MCF 10A (cell line): ENCODE measurements at regions not wholly inside any gene's neighbourhood (a gene's known extent, or its start where the extent isn't known, plus 50 kb on each side); places are given as distances from the start of the nearest gene placed in this dataset.

Experiments
- BruUV-seq: library from RNA; stranded (reverse); fragments of 400-500 nt; replicated peaks from 2 replicates; lab custom pipeline; 2021; lab: Mats Ljungman, UMichigan
- CTCF ChIA-PET: fragments of 300-600 bp; sonication (Branson Sonifier 250); formaldehyde crosslinking; extraction: SDS; loops from one replicate; lab custom pipeline; 2021; ENCODE audit warnings: antibody characterized with exemption, inconsistent platforms; lab: Yijun Ruan, JAX
- POLR2A ChIA-PET: fragments of 300-600, 350-650 bp; sonication (Branson Sonifier 250); formaldehyde crosslinking; extraction: SDS; loops from one replicate; lab custom pipeline; 2020; ENCODE audit warnings: antibody characterized with exemption, inconsistent platforms; lab: Yijun Ruan, JAX
- DNase-seq: peaks from one replicate; pipeline ENCODE4 v3.0.0-alpha.2; 2018; ENCODE audit not compliant: unreplicated experiment
- H3K27ac Mint-ChIP-seq: one replicate; pipeline ENCODE4 v1.8.0; 2022; ENCODE audit warnings: mild to moderate bottlenecking, low read depth, mixed read lengths; ENCODE audit not compliant: unreplicated experiment
- H3K27me3 Mint-ChIP-seq: one replicate; pipeline ENCODE4 v1.8.0; 2022; ENCODE audit warnings: mixed read lengths; ENCODE audit not compliant: insufficient read depth, unreplicated experiment
- H3K36me3 Mint-ChIP-seq: one replicate; pipeline ENCODE4 v1.8.0; 2022; ENCODE audit warnings: mild to moderate bottlenecking, moderate library complexity, mixed read lengths; ENCODE audit not compliant: insufficient read depth, unreplicated experiment
- H3K4me1 Mint-ChIP-seq: one replicate; pipeline ENCODE4 v1.8.0; 2022; ENCODE audit warnings: mixed read lengths; ENCODE audit not compliant: insufficient read depth, unreplicated experiment
- H3K4me3 Mint-ChIP-seq: one replicate; pipeline ENCODE4 v1.8.0; 2022; ENCODE audit warnings: mild to moderate bottlenecking, moderate library complexity, mixed read lengths; ENCODE audit not compliant: unreplicated experiment
- H3K9me3 Mint-ChIP-seq: one replicate; pipeline ENCODE4 v1.8.0; 2022; ENCODE audit warnings: mixed read lengths; ENCODE audit not compliant: unreplicated experiment
- CTCF ChIP-seq: fragments of 200-600 bp; IDR thresholded peaks from one replicate; pipeline ENCODE4 v1.8.0; 2022; ENCODE audit warnings: antibody characterized with exemption, mild to moderate bottlenecking; ENCODE audit not compliant: unreplicated experiment
- intact Hi-C: fragments of 100-400 bp; cut with micrococcal nuclease; formaldehyde crosslinking; loops from 2 replicates; pipeline ENCODE4 v1.14.1; 2022

DNA sequence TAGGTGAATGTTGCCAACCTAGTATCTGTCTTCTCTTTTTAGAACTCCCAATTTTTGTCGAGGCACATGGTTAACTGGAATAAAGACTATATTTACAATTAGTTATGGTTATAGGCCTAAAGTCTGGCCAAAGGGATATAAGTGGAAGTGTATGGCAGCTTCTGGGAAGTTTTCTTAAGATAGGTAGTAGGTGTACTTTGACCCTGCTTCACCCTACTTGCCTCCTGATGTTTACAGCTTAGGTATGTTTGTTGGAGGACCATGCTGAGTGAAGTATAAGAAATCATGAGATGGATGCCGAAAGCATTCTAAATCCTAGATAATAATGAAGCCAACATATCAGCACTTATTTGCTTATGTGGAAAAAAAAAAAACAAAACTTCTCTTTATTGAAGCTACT, 272.1 kb downstream of the S1PR1 start:
- no peak for TF ChIP-seq CTCF
- ChIA-PET CTCF (interaction anchor here (0.6 to 2.0 kb wide), 4 partner anchors 10 to 246 kb away, joined by 3 to 23 read pairs (median 4); no protein-coding TSS in a partner anchor), POLR2A (no interaction called here)
- Mint-ChIP-seq H3K27ac (no peak overlapping the region), H3K36me3 (no peaks in the 10 kb centered on the region), H3K4me3 (no peak overlapping the region), H3K4me1 (no peaks in the 10 kb centered on the region), H3K27me3 (peaks cover 11% of the 10 kb centered on the region), H3K9me3 (no peaks in the 10 kb centered on the region)
- no TSS peak for BruUV-seq
- no peak for DNase-seq
- intact Hi-C loops = no loop called here

DNA sequence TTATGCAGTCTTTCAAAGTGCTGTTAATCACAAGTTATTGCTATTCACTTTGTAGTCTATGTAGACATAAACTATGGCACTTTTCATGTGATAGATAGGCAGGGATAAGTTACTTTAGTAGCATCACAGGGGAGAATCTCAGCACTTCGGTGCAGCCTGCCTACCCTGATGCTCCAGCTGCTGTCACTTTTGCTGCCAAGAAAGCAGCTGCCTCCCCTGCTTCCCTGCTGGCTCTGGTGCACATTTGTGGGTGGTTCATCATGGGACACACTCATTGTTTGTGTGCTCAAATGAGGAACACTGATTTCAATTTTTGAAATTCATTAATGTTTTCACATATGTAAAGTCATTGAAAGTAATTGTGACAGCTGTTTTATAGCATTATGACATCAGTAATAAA, 272.6 kb downstream of the S1PR1 start:
- H3K4me1 Mint-ChIP-seq = no peaks in the 10 kb centered on the region
- no peaks in the 10 kb centered on the region for H3K36me3 Mint-ChIP-seq
- no peak for TF ChIP-seq CTCF
- CTCF ChIA-PET = interaction anchor here (0.6 to 2.0 kb wide), 4 partner anchors 10 to 247 kb away, joined by 3 to 23 read pairs (median 4); no protein-coding TSS in a partner anchor
- intact Hi-C loops = no loop called here
- H3K9me3 Mint-ChIP-seq = no peaks in the 10 kb centered on the region
- H3K27me3 Mint-ChIP-seq = peaks cover 11% of the 10 kb centered on the region
- POLR2A ChIA-PET = no interaction called here
- DNase-seq = no peak
- no TSS peak for BruUV-seq
- H3K27ac Mint-ChIP-seq = no peak overlapping the region
- H3K4me3 Mint-ChIP-seq = no peak overlapping the region

DNA sequence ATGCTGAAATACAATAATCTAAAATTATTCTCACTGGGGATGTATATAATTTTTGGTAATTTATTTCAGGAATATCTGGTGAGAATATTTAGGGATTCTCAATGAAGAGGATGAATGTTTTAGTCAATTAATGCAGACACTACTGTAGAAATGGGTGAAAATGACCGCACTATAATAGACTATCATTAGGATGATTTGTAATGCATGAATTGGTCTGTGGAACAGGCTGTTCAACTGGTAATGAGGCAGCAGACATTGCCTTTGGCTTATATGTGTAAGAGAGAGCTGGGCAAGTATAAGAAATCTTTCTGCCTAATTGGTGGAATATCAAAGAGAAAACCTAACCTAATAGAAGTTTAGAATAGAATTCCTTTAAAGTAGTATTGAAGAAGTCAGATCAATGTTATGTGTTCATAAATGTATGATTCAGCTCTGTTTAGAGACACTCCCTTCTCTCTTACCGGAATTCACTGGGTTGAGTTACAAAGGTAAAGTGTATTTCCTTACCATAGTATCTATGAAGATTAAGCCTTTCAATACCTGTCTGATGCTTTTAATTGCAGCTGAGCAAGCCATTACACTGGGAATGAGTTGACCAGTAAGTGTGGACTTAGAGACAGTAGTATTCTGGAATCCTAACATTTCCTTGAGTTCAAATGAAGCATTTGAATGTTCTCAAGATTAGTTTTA, 274.5 kb downstream of the S1PR1 start:
- ChIA-PET POLR2A (no interaction called here), CTCF (interaction anchor here (0.6 to 2.1 kb wide), 3 partner anchors 9 to 574 kb away, joined by 3 to 9 read pairs (median 3); no protein-coding TSS in a partner anchor)
- Mint-ChIP-seq H3K4me3 (no peak overlapping the region), H3K9me3 (no peaks in the 10 kb centered on the region), H3K36me3 (no peaks in the 10 kb centered on the region), H3K27ac (no peak overlapping the region), H3K27me3 (peaks cover 15% of the 10 kb centered on the region), H3K4me1 (no peaks in the 10 kb centered on the region)
- intact Hi-C loops = no loop called here
- no peak for DNase-seq
- no TSS peak for BruUV-seq
- TF ChIP-seq CTCF = no peak

GRCh38 chr1:101520302-101520701, 283.5 kb downstream of the S1PR1 start:
- no peaks in the 10 kb centered on the region for H3K4me1 Mint-ChIP-seq
- POLR2A ChIA-PET = no interaction called here
- no peak overlapping the region for H3K4me3 Mint-ChIP-seq
- H3K27ac Mint-ChIP-seq = no peak overlapping the region
- peak; percentile 65 for DNase-seq
- no TSS peak for BruUV-seq
- no peaks in the 10 kb centered on the region for H3K36me3 Mint-ChIP-seq
- peaks cover 48% of the 10 kb centered on the region for H3K27me3 Mint-ChIP-seq
- TF ChIP-seq CTCF = peak; percentile 84
- CTCF ChIA-PET = interaction anchor here (0.6 to 3.5 kb wide), 36 partner anchors 8 to 1454 kb away, joined by 3 to 29 read pairs (median 4); no protein-coding TSS in a partner anchor
- intact Hi-C loops = loop anchor here (1.0 to 10.0 kb wide), 5 partner anchors 47 to 1944 kb away; no protein-coding TSS in a partner anchor
- no peaks in the 10 kb centered on the region for H3K9me3 Mint-ChIP-seq
